HG02763 (cell line): ENCODE measurements at regions not wholly inside any gene's neighbourhood (a gene's known extent, or its start where the extent isn't known, plus 50 kb on each side); places are given as distances from the start of the nearest gene placed in this dataset.

Experiments used
- ATAC-seq: cut with Tn5 transposase; IDR thresholded peaks from one replicate; pipeline ENCODE4 v1.9.1; 2021; ENCODE audit warnings: mild to moderate bottlenecking, moderate library complexity; ENCODE audit not compliant: unreplicated experiment

DNA sequence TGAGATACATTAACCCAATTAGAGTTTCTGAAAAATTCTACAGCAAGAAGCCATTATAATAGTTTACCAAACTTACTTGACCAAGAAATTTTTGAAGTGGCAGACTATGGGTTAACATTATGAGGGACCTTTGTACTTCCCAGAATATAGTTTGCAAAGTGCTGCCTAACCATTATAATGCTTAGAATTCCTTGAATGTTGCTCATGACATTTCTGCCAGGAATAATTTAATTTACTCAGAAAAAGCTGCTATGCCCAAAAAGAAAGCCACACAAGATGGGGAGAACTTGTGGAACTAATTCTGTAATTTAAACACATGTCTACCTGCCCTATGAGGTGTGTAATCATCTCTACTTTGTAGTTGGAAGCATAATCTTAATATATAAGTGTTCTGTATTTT is 58.1 kb upstream of the MYCBP2 start:
- no peak for ATAC-seq

DNA sequence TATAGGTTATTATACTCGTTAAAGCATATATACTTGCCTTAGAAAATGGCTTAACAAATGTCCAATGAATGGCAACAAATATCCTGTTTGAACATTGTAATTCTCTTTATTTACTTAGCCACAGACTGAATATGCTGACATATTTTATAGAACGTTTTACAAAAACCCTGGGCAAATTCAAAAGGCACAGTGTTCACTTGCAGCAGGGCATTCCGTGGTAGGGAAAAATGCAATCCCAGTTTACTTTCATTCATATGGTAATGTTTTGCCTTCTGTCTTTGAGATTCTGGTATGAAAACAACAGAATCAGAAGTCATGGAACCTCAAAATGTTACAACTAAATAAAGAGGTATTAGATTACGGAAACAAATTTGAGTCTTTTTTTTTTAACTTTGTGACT is 56.2 kb upstream of the MYCBP2 start:
- ATAC-seq, result no peak

DNA sequence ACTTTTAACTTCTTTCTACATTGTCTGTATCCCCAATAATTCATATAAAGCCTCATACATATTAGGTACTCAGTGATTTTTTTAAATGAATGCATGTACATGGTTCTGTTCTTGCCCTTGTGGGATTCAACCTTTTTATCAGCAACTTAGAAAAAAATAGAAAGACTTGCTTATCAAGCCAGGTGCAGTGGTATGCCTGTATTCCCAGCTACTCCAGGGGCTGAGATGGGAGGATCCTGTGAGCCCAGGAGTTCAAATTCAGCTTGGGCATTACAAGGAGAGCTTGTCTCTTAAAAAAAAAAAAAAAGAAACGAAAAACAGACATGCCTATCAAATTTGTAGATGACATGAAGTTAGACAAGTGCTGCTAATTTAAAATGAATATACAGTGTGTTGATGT is 54.2 kb upstream of the MYCBP2 start:
- ATAC-seq, result no peak

DNA sequence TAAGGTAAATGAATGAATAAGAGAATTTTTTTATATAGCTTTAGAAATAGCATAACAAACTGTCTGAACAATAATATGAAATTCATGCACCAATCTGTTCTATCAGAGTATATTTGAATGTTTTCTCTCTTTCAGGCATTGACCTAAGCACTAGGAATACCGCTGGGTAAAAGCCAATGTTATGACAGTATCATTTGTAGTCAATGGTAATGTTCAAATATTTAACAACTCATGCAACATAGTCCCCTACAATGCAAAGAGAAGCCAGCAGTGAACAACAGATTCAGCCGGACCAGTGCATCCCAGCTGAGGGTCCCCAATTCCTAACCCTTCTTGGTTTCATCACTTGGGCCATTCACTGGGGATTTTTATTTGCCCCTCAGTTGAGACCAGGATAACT is 52.6 kb upstream of the MYCBP2 start:
- no peak for ATAC-seq

DNA sequence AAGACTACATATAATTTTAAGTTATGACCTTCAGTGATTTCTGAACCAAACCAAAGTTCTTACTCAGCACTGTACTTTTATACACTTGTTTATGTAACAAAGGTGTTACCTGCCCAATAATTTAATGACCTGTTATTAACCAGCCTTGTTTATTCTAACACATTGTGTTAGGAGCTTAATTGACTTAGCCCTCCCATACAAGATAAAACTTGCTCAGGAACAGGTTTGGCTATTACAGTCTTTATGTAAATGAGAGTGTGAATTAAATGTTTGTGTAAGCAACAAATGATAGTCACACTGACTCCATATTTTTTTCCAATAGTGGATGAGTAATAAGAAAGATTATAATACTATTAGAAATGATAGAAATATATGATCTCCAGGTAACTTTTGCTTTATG is 51.8 kb upstream of the MYCBP2 start:
- ATAC-seq, result no peak

DNA sequence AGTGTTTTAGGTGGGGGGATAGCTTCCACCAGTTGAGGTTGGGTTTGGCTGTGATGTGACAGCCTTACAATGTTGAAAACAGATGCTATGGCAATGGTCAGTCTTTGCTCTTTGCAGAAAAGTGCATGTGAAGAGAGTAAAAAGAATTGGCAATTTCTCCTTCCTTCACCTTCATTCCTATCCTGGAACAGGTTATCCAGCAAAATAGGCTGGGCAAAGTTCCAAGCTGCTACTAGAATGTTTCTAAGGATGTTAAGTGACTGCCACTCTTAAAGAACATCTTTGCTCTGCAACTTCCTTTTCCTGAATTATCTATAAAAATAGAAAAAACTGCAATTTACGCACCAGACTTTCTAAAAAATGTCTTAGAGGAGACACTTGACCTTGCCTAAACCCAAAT is 50.1 kb upstream of the MYCBP2 start:
- no peak for ATAC-seq
